LoVo (cell line): ENCODE measurements at regions not wholly inside any gene's neighbourhood (a gene's known extent, or its start where the extent isn't known, plus 50 kb on each side); places are given as distances from the start of the nearest gene placed in this dataset.

Experiments used
- DNase-seq: peaks from one replicate; pipeline ENCODE4 v3.0.0-alpha.2; 2016; ENCODE audit warnings: low spot score

DNA sequence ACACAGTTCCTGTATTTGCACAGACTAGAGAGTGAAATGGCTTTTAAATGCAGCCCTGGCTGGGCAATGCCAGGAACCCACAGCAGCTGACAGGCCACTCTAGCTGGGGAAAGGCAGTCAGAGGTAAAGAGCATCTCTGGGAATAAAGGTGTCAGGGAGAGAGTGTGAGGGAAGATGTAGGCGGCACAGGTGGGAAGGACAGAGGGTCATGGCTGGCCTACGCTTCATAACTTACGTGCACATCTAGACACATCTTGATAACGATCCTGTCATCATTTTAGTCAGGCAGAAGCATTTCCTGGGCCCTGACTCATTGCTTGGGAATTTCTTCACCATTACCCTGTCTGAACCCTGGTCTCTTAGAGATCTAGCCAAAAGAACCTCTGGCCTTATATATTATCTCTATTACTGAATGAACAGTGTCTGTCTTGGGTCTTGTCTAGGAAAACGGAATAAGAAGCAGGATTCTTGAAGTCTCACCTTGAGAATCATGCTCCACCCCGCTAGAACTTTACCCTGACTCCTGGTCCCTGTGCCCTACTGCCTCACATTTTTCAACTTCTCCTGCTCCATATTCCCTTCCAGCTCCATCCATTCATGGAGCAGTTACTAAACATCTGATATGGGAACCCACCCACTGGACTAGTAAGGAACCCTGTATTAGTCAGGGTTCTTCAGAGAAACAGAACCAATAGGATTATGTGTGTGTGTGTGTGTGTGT lies 106.4 kb upstream of the ELL2 start:
- peak; percentile 64 for DNase-seq

DNA sequence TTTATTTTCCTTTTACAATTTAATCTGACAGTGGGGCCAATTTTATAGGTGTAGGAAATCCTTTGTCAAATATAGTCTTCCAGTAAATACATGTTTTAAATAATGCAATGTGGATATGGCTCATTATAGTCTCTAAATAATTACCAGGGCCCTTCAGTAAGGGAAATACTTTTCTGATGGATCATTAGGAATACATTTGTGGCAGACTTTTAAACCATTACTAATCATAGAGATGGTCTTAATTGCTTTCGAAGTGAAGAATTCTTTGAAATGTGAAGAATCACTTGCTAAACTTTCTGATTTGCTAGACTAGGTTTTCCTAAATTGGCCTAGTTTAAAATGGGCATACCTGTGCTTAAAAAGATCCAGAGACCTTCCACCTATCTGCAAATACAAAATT lies 105.6 kb upstream of the ELL2 start:
- no peak for DNase-seq

DNA sequence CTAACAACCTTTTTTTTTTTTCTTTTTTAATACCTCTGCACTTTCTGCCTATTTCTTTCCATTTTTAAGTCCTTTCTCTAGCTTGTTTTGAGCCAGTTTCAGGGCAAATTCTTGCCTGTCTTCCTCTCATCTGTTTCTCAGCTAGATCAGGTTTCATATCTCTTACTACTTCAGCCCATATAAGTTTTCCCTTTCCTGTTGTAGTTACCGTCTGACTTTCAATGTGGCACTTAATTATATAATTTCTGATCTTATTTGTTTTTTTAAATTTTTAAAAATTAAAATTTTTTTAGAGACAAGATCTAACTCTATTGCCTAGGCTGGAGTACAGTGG lies 104.7 kb upstream of the ELL2 start:
- no peak for DNase-seq

DNA sequence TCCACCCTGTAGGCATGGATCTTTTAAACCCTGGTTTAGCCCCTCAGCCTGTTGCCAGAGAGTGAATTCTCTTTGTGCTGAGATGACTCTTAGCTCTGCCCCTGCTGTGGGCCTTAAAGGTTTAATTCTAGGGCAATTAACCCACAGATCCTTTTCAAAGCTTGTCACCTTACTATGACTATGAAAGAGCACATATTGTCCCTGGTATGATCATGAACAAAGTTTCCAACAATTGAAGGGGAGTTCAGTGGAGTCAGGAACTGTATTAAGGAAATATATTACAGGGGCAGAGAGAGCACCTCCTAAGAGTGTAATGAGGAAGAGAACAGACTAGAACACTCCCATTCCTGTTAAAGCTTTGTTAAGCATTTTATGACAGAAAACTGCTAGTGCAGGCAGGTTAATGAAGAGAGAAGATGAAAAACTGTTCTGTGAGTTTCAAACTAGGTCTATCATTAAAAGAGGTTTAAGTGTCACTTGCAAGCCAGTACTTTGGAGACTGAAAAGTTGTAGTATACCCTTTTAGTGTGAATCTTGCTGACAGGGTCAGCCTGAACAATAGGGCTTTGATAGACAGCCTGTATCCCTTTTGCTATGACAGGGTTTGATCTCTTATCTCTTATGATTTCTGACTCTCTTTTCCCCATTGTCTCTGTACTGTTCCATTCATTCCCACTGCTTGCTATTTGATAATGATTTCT lies 104.2 kb upstream of the ELL2 start:
- no peak for DNase-seq

DNA sequence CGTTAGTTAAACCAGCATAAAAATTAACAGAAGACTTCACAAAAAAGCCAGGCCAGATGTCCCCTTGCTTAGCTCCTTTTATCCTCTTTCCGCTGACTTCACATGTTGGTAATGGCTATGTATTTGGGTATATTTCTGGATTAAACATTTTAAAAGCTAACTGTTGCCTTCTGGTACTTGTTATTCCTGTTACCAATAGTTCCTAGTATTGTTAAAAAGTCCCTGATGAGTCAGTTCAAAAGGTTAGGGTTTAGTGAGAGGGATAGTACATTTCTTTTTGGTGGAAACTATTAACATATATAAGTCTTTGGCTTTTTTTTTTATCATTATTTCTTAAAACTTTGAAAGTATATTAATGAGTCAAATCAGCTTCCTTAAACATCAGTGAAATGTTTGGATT lies 103.2 kb upstream of the ELL2 start:
- DNase-seq, result no peak

DNA sequence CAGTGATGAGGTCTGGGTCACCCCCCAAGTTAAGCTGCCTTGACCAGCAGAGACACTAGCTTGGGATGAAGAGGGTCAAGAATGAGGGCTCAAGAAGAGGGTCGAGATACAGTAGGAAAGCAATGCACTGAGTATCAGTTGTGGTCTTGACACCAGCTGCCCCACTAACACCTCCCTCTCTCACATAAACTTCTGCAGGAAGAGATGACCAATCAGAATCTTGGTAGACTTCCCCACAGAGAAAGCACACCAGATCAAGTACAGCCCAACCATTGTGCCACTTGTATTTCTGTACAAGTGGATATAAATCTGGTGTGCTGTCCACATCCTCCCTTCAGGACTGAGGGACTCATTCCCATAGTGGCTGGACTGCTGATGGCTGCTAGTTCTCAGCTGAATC lies 101.2 kb upstream of the ELL2 start:
- no peak for DNase-seq

DNA sequence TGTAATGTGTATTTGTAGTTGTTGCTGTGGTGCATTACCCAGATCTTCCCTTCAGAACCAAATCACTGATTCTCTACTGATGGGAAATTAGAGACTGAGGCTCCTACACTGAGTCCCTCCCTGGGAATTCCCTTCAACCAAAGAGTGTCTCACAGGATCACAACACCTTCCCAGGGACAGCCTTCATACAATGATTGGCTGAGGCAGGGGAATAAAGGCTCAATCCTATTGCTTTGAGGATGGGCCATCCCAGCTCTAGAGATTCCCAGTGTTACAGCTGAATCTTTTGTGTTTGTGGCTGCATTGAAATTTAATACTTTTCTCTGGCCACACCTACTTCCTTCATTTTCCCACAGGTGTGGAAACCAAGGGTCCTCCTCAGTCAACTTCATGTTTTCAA lies 96.4 kb upstream of the ELL2 start:
- no peak for DNase-seq

DNA sequence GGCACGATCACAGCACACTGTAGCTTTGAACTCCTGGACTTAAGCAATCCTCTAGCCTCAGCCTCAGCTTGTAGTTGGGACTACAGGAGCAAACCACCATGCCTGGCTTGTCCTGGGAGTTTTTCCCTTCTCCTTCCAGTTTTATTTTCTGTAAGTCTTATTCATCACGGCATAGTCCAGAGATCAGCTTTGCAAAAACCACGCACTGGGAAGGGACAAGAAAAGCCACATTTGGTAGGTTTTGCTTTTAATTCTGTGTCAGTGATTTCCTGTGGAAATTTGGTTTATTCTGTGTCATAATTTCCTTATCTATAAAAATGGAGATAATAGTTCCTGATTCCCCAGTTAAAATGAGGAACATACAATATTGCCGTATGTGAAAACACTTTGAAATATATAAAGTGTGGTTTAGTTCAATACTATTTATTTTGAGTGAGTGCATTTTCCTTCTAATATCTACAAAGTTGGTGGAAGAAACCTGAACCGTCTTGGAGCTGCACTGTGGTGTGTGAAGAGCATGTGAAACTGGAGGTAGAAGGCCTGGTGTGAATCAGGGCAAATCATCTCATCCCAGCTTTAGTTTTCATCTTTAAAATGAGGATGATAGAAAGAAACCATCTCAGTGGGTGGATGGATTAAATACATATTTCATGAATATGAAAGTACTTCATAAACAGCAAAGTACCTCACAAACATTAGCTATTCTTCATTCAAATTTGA lies 92.8 kb upstream of the ELL2 start:
- no peak for DNase-seq

DNA sequence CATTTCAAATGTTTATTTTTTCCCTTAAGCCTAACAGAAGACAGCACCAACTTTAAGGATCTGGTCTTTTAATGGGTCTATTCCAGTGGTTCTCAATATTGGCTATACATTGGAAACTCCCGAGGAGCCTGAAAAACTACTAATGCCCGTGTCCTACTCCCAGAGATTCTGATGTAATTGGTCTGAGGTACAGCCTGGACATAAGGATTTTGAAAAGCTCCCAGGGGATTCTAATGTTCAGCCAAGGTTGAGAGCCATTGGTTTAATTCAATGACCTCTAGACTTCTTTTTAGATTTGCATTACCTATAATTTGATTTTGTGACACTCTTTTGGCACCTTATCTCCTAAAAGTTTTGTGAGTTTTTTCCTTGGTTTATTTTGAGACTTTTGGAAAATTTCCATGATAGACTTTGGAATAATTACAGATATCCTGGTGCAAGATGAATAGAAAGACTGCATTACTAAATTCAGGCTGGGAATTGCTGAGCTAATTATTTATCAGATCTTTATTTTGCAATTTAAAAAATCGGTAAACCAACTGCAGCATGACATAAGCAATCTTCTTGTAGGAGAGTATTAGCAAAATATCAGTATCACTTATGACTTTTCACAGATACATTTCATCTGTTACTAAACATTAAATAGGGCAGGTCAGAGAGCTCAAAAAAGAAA lies 91.5 kb upstream of the ELL2 start:
- DNase-seq, result no peak

DNA sequence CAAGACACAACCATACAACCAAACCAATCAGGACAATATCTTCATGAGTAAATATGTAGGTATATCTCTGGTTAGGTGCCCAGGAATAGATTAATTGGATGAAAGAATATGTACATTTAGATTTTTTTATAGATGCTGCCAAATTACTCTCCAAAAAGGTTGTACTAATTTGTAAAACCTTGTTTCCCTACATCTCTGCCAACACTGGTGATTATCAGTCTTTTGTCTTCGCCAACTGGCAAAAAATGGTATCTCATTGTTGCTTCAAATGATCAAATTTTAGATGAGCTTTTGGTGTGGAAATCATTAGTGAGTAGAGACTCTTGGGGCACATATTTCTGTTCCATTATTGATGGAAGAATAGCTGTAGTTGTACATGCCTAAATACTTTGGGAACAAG lies 90.7 kb upstream of the ELL2 start:
- DNase-seq, result no peak

DNA sequence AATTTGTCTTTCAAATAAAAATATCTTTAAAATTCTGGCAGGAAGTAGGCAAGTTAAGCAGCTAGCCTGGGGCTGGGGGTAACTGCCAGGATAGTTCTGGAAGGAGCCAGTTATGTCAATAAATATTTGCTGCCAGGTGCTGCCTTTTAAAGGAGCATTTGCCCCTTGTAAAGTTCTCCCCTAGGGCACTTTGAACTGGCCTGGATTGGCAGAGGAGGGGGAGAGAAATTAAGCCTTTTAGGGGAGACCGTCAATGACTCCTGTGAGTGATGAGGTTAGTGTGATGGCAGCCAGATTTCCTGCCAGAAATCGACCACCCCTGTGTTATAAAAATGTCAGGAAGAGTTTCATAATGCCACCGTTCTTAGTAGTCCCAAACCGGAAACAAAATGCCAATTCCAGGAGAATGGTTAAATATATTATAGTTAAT lies 89.8 kb upstream of the ELL2 start:
- DNase-seq, result no peak

DNA sequence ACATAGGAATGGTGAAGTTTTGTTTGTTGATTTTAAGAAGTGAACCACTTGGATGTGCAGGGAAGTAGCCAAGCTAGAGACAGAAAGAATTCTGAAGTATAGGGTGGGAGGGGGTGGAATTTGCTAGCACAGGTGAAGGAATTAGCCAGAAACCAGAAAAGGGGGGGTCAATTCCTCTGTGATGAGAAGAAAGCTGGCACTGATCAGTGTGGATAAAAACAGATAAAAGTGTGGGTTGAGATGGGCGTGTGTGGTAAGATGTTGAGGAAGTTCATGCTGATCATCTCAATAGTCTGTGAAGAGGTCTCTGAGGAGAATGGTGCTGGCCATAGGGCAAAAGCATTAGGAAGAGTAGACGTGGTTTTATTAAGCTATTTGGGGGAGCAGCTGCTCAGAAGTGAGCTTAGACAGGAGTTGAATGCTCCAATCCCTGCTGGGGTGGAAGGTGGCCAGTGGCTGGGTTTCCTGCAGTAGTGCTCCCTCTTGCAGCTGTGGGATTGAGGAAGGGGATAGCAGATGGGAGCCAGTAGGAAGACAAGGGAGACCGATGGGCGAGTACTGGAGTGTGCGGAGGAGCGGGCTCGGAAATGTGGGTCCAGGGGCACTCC lies 88.7 kb upstream of the ELL2 start:
- DNase-seq, result no peak

DNA sequence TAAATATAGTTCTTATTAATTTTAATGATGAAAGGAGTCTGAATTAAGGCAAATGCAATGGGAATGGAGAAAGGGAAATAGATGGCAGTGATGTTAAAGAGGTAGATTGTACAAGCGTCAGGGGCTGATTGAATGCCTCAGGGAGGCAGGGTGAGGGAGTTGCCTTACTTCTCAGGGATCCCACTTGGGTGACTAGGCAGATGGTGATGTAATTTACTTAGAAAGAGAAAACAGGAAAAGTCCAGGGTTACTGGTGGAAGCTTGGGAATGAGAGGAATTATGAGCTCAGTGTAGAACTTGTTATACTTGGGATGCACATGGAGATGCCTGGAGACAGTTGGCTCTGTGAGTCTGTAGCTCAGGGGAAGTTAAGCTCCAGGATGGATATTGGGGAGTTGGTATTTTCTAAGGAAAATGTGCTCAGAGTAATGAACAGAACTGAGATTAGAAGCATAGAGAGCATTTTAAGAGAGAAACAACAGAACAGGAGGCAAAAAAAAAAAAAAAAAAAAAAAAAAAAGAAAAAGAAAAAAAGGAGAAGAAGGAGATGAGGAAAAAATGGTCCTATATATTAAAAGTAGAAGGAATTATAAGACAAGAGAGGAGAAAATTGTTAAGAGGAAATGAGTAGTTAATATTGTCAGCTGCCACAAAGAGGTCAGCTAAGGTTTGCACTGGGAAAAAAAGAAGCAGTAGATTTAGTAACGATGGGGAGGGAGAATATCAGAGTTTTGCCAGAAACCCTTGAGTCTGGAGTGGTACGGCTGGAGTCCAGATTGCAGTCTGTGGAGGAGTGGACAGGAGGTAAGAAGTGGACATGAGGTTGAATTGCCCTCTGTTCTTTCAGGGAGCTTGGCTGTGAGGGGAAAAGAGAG lies 88.0 kb upstream of the ELL2 start:
- DNase-seq, result no peak

DNA sequence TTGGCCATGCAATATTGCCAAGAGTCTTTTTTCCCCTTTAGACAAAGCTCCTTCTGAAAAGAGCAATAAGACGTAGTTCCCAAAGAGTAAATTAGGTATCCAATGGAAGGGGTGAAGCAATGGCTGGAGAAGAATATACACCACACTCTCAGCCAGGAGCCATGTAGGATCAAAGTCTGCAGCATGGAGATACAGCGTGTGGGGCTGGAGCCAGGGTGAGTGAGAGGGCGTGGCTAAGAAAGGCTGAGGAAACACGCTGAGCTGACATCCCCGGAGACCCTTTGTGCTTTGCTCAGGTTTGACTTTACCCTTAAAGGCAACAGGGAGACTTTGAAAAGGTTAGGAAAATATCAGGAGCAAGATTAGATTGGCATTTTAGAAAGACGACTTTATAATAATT lies 87.1 kb upstream of the ELL2 start:
- DNase-seq, result no peak

DNA sequence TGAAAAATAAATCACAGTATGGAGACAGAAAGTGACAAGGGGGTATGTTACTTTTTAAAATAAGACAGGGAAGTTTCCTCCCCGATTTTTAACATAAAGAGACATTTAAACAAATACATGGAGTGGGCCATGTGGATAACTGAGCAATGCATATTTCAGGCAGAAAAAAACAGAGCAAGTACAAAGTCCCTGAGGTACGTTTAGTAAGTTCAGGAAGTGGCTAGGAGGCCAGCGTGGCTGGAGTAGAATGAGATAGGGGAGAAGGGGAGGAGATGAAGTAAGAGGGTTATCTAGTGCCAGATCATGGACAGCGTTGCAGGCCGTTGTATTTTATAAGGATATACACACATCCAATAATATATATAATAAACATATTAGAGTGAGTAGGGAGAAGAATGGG lies 84.2 kb upstream of the ELL2 start:
- DNase-seq, result no peak

DNA sequence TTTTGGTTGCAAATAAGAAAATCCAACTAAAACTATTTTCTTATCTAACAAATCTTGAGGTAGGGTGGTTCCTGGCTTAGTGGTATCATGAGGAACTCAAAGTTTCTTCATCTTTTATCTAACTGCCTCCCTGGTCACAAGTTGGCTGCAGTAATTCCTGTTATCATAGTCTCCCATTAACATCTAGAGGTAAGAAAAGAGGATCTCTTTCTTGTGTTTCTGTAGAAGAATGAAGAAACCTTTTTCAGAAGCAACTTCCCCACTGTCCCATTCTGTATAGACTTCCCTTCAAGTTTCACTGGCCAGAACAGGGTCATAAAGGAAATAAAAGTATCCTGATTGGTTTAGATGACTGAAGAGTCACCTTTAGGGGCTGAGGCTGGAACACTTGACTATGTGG lies 81.8 kb upstream of the ELL2 start:
- DNase-seq, result no peak

DNA sequence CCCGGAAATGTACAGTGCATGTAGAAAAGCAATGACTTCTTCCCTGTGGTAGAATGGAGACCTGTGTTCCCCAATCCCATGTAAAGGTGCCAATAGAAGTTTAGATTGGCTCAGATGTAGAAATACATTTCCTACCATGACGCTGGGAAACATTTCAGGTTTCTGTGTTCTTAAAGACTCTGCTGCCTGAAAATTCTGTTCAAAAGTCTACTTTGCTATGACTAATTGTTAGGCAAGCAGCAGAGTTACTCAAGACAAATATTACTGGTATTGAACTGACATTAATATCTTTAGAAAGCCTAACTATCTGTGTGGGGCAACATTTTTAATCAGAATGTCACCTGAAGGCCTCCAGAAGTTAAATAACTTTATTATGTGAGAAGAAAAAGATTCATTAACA lies 75.5 kb upstream of the ELL2 start:
- no peak for DNase-seq

DNA sequence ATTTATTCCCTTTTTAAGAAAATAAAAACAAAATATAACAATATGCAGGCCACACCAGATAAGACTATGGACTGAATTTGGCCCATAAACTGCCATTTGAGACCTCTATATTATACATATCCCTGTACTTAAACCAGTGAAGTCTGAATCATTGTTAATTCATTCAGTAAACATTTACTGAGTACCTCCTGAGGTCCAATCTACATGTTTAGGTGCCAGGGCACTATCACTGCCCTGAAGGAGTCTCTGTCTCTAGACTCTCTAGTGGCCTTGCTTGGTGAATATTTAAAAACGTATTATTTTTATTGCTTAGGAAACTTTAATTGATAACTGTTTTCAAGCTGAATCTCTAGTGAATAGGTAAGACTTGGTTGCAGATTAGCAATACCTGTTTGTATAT lies 74.7 kb upstream of the ELL2 start:
- DNase-seq, result no peak

DNA sequence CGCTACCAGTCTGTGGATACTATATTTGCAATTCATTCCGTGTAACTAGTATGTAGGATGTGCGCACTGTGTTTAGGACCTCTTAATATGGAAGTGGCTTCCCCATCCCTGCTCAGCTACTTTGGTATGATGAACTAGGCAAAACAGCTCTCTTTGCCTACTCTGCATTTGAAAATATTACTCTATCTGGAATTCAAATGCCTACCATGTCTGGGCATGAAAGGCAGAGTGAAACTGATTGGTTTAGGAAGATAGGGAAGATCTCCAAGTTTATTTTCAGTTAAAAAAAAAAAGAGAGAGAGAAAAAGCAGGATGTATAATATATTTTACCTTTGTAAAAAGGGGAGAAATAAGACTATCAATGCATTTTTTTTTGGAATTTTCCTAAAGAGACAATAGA lies 74.1 kb upstream of the ELL2 start:
- DNase-seq, result no peak

DNA sequence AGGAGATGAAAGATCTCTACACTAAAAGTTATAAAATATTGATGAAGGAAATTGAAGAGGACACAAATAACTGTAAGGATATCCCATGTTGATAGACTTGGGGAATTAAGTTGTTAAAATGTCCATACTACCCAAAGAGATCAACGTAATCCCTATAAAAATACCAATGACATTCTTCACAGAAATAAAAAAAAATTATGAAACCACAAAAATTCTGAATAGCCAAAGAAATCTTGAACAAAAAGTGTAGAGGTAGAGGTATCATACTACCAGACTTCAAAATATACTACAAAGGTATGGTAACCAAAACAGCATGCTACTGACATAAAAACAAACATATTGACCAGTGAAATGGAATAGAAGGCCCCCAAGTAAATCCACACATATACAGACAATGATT lies 71.5 kb upstream of the ELL2 start:
- no peak for DNase-seq

DNA sequence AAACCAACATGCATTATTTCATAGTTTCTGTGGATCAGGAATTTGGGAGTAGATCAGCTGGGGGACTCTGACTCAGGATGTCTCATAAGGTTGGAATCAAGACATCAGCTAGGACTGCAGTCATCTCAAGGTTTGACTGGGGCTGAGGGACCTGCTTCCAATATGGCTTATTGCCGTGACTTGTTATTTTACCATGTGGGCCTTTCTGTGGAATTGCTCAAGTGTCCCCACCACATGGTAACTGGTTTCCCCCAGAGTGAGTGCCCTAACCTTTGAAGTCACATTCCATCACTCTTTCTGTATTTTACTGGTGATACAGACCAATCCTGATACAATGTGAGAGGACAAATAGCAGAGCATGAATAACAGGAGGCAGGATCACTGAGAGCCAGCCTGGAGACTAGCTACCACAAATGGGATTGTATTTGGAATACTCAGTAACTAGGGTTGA lies 70.2 kb upstream of the ELL2 start:
- DNase-seq, result no peak
